Glutamatergic neuron (in vitro differentiated cells): ENCODE measurements at regions not wholly inside any gene's neighbourhood (a gene's known extent, or its start where the extent isn't known, plus 50 kb on each side); places are given as distances from the start of the nearest gene placed in this dataset.

ENCODE experiments used
- DNase-seq: peaks from one replicate; pipeline ENCODE4 v3.0.0; 2022
- H3K27ac Mint-ChIP-seq: one replicate; pipeline ENCODE4 v1.8.0; 2020; ENCODE audit warnings: mild to moderate bottlenecking, mixed read lengths, inconsistent platforms; ENCODE audit not compliant: unreplicated experiment
- H3K27me3 Mint-ChIP-seq: one replicate; pipeline ENCODE4 v1.8.0; 2020; ENCODE audit warnings: mild to moderate bottlenecking, moderate library complexity, mixed read lengths, inconsistent platforms; ENCODE audit not compliant: unreplicated experiment
- H3K36me3 Mint-ChIP-seq: one replicate; pipeline ENCODE4 v1.8.0; 2020; ENCODE audit warnings: mild to moderate bottlenecking, mixed read lengths, inconsistent platforms; ENCODE audit not compliant: unreplicated experiment
- H3K4me1 Mint-ChIP-seq: one replicate; pipeline ENCODE4 v1.8.0; 2020; ENCODE audit warnings: mild to moderate bottlenecking, low read depth, mixed read lengths, inconsistent platforms; ENCODE audit not compliant: unreplicated experiment
- H3K4me3 Mint-ChIP-seq: one replicate; pipeline ENCODE4 v1.8.0; 2020; ENCODE audit warnings: mild to moderate bottlenecking, mixed read lengths, inconsistent platforms; ENCODE audit not compliant: unreplicated experiment
- H3K9me3 Mint-ChIP-seq: one replicate; pipeline ENCODE4 v1.8.0; 2020; ENCODE audit warnings: mild to moderate bottlenecking, moderate library complexity, mixed read lengths, inconsistent platforms; ENCODE audit not compliant: unreplicated experiment
- TF ChIP-seq, protein P1 (sequence below): fragments of 200-600 bp; sonication (generic); IDR thresholded peaks from one replicate; pipeline ENCODE4 v1.5.0; 2021; ENCODE audit not compliant: partially characterized antibody, unreplicated experiment

- peaks cover 23% of the 10 kb centered on the region for H3K4me1 Mint-ChIP-seq
- peak; percentile 55 for DNase-seq
- peak overlapping the region; percentile 62 for H3K27ac Mint-ChIP-seq
- no peaks in the 10 kb centered on the region for H3K36me3 Mint-ChIP-seq
- H3K9me3 Mint-ChIP-seq, result peaks cover 16% of the 10 kb centered on the region
- H3K27me3 Mint-ChIP-seq, result peaks cover 31% of the 10 kb centered on the region
- TF ChIP-seq, protein P1, sequence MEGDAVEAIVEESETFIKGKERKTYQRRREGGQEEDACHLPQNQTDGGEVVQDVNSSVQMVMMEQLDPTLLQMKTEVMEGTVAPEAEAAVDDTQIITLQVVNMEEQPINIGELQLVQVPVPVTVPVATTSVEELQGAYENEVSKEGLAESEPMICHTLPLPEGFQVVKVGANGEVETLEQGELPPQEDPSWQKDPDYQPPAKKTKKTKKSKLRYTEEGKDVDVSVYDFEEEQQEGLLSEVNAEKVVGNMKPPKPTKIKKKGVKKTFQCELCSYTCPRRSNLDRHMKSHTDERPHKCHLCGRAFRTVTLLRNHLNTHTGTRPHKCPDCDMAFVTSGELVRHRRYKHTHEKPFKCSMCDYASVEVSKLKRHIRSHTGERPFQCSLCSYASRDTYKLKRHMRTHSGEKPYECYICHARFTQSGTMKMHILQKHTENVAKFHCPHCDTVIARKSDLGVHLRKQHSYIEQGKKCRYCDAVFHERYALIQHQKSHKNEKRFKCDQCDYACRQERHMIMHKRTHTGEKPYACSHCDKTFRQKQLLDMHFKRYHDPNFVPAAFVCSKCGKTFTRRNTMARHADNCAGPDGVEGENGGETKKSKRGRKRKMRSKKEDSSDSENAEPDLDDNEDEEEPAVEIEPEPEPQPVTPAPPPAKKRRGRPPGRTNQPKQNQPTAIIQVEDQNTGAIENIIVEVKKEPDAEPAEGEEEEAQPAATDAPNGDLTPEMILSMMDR, result no peak
- peak overlapping the region; percentile 80 for H3K4me3 Mint-ChIP-seq
These were observed 65.6 kb upstream of the POLG start for GRCh38 chr15:89400116-89400781.

DNA sequence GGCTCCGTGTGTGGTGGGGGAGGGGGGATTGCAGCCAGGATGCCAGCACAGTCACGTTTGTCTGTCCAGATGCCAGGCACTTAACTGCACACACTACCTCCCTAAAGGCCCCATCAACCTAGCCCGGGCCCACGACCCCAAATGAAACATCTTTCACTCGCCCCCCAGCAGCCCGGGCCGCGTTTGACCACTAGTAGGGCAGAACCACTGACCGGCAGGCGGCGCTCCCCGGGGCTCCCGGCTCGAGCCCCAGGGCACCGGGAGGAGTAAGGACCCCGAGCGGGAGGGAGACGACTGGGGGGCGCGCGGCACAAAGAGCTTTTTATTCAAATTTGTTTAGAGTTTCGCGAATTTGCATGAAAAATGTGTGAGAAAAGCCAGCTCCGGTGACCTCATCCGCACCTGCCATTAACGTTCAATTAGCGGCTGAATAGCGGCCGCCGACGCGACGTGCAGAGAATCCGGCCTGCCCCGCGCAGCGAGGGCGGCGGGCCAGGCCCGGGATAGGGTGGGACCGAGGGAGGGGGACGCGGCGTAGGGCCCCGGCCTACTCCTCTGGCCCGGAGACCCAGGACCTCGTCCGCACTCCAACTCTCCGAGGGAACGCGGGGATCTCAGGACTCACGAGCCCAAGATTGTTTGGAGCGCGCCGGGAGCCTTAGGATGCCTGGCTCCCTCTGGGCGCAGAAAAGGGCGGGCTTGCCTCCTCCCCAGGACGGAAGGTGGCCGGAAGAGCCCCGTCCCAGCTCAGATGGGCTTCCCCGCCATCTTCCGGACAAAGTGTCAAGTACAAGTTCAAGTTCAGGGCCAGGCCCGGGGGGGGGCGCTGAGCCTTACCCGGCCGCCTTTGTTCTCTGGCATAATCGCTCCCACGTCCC lies 64.9 kb upstream of the POLG start:
- TF ChIP-seq, protein P1, result peak; percentile 62
- DNase-seq, result peak; percentile 76
- H3K27me3 Mint-ChIP-seq, result peaks cover 26% of the 10 kb centered on the region
- H3K4me1 Mint-ChIP-seq, result peaks cover 26% of the 10 kb centered on the region
- no peak overlapping the region for H3K27ac Mint-ChIP-seq
- H3K4me3 Mint-ChIP-seq, result peak overlapping the region; percentile 76
- peaks cover 20% of the 10 kb centered on the region for H3K9me3 Mint-ChIP-seq
- H3K36me3 Mint-ChIP-seq, result no peaks in the 10 kb centered on the region

- TF ChIP-seq, protein P1, result no peak
- Mint-ChIP-seq H3K9me3 (peaks cover 20% of the 10 kb centered on the region), H3K27me3 (peaks cover 24% of the 10 kb centered on the region), H3K4me1 (peaks cover 29% of the 10 kb centered on the region), H3K4me3 (peak overlapping the region; percentile 34), H3K27ac (no peak overlapping the region), H3K36me3 (no peaks in the 10 kb centered on the region)
- no peak for DNase-seq
These were observed 64.2 kb upstream of the POLG start for GRCh38 chr15:89398896-89399237.

DNA sequence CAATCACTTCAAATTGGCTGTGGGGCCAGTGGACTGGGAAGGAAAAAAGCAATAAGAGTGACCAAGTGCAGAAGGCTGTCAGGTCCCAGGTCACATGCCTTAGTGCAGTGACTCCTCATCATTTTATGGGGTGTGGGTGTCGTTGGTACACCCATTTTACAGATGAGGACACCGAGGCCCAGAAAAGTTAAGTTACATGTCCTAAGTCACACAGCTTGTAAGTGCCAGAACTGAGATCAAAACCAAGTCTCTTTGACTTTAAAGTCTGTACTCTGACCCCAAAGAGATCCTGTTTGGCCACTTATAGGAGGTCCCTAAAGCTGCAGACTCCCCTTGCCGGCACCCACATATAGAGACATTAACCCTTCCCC lies 63.0 kb upstream of the POLG start:
- TF ChIP-seq, protein P1, result no peak
- Mint-ChIP-seq H3K27ac (no peak overlapping the region), H3K4me1 (peaks cover 31% of the 10 kb centered on the region), H3K36me3 (peaks cover 5% of the 10 kb centered on the region), H3K9me3 (peaks cover 20% of the 10 kb centered on the region), H3K4me3 (no peak overlapping the region), H3K27me3 (peaks cover 15% of the 10 kb centered on the region)
- DNase-seq, result no peak
